ENCODE measurements at regions not wholly inside any gene's neighbourhood (a gene's known extent, or its start where the extent isn't known, plus 50 kb on each side); places are given as distances from the start of the nearest gene placed in this dataset.

GRCh38 chr14:104303705-104304425, 165.5 kb downstream of the KIF26A start:
- no peaks in the 10 kb centered on the region for H3K4me1 Mint-ChIP-seq (ENCODE audit: low read depth)
- no peak overlapping the region for H3K4me3 Mint-ChIP-seq (ENCODE audit: unreplicated experiment)
- no peak overlapping the region for H3K27ac Mint-ChIP-seq (ENCODE audit: unreplicated experiment)
- H3K9me3 Mint-ChIP-seq (ENCODE audit: low read depth) = no peaks in the 10 kb centered on the region
- no peaks in the 10 kb centered on the region for H3K36me3 Mint-ChIP-seq (ENCODE audit: low read depth)
- peaks cover 6% of the 10 kb centered on the region for H3K27me3 Mint-ChIP-seq (ENCODE audit: low read depth)
- DNase-seq (ENCODE audit: low spot score) = peak; percentile 92
- no peak for TF ChIP-seq CTCF (IDR thresholded peaks at IDR 0.05)

GRCh38 chr14:104304451-104305351, 166.3 kb downstream of the KIF26A start:
- no peaks in the 10 kb centered on the region for H3K4me1 Mint-ChIP-seq (ENCODE audit: low read depth)
- H3K27ac Mint-ChIP-seq (ENCODE audit: unreplicated experiment) = no peak overlapping the region
- H3K36me3 Mint-ChIP-seq (ENCODE audit: low read depth) = no peaks in the 10 kb centered on the region
- TF ChIP-seq CTCF (IDR thresholded peaks at IDR 0.05) = no peak
- H3K4me3 Mint-ChIP-seq (ENCODE audit: unreplicated experiment) = no peak overlapping the region
- no peaks in the 10 kb centered on the region for H3K9me3 Mint-ChIP-seq (ENCODE audit: low read depth)
- DNase-seq (ENCODE audit: low spot score) = peak; percentile 73
- peaks cover 6% of the 10 kb centered on the region for H3K27me3 Mint-ChIP-seq (ENCODE audit: low read depth)

- H3K27ac Mint-ChIP-seq (ENCODE audit: unreplicated experiment) = no peak overlapping the region
- H3K4me3 Mint-ChIP-seq (ENCODE audit: unreplicated experiment) = no peak overlapping the region
- TF ChIP-seq CTCF (IDR thresholded peaks at IDR 0.05) = no peak
- H3K36me3 Mint-ChIP-seq (ENCODE audit: low read depth) = no peaks in the 10 kb centered on the region
- no peaks in the 10 kb centered on the region for H3K9me3 Mint-ChIP-seq (ENCODE audit: low read depth)
- DNase-seq (ENCODE audit: low spot score) = peak; percentile 72
- peaks cover 6% of the 10 kb centered on the region for H3K27me3 Mint-ChIP-seq (ENCODE audit: low read depth)
- no peaks in the 10 kb centered on the region for H3K4me1 Mint-ChIP-seq (ENCODE audit: low read depth)
Observed at GRCh38 chr14:104305511-104306449, 167.4 kb downstream of the KIF26A start.

- H3K27ac Mint-ChIP-seq (ENCODE audit: unreplicated experiment) = no peak overlapping the region
- peaks cover 10% of the 10 kb centered on the region for H3K27me3 Mint-ChIP-seq (ENCODE audit: low read depth)
- H3K4me3 Mint-ChIP-seq (ENCODE audit: unreplicated experiment) = no peak overlapping the region
- H3K9me3 Mint-ChIP-seq (ENCODE audit: low read depth) = peaks cover 6% of the 10 kb centered on the region
- no peaks in the 10 kb centered on the region for H3K4me1 Mint-ChIP-seq (ENCODE audit: low read depth)
- peak; percentile 80 for DNase-seq (ENCODE audit: low spot score)
- no peak for TF ChIP-seq CTCF (IDR thresholded peaks at IDR 0.05)
- H3K36me3 Mint-ChIP-seq (ENCODE audit: low read depth) = peaks cover 3% of the 10 kb centered on the region
Observed at GRCh38 chr14:104306450-104307040, 168.2 kb downstream of the KIF26A start.

All from chondrocyte (in vitro differentiated cells).